Astrocyte (in vitro differentiated cells and primary cell): ENCODE measurements at regions not wholly inside any gene's neighbourhood (a gene's known extent, or its start where the extent isn't known, plus 50 kb on each side); places are given as distances from the start of the nearest gene placed in this dataset.

Source experiments
- CTCF ChIP-seq: IDR thresholded peaks from 2 replicates; pipeline ENCODE4 v1.5.1; 2011; ENCODE audit warnings: low read depth, mild to moderate bottlenecking, inconsistent platforms, low read length, moderate library complexity; ENCODE audit not compliant: insufficient read depth
- EZH2 ChIP-seq: IDR thresholded peaks from 2 replicates; pipeline ENCODE4 v1.6.1; 2012; ENCODE audit warnings: mild to moderate bottlenecking, low read length, inconsistent platforms; ENCODE audit not compliant: insufficient read depth

- no peak for TF ChIP-seq EZH2
- no peak for TF ChIP-seq CTCF
These were observed 515.3 kb downstream of the TLE1 start for GRCh38 chr9:81174023-81174422.
